ENCODE measurements at regions not wholly inside any gene's neighbourhood (a gene's known extent, or its start where the extent isn't known, plus 50 kb on each side); places are given as distances from the start of the nearest gene placed in this dataset.

DNA sequence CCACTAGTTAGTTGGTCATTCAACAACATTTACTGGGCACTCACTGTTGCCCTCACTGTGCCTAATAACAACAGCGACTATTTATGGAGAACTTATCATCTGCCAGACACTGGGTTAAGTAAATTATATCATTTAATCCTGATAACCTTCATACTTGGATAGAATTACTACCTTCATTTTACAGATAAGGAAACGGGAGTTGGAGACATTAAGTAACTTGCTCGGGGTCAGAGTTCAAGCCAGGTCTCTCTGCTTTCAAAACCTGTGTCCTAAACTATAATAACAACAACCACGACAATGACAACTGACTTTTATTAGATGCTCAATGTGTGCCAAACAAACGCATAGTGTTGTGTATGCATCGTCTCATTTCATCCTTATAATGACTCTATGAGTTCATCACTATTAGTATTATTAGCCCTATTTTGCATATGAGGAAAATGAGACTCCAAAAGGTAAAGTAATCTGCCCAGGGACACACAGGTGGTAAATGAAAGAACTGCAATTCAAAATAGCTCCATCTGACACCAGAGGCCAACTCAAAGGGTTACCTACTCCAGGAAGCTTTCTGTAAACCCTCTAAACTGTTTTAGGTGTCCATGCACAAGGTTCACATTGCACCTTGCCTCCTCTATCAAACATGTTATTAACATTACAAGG, 98.4 kb upstream of the ACSL4 start:
- TF ChIP-seq, protein P1, sequence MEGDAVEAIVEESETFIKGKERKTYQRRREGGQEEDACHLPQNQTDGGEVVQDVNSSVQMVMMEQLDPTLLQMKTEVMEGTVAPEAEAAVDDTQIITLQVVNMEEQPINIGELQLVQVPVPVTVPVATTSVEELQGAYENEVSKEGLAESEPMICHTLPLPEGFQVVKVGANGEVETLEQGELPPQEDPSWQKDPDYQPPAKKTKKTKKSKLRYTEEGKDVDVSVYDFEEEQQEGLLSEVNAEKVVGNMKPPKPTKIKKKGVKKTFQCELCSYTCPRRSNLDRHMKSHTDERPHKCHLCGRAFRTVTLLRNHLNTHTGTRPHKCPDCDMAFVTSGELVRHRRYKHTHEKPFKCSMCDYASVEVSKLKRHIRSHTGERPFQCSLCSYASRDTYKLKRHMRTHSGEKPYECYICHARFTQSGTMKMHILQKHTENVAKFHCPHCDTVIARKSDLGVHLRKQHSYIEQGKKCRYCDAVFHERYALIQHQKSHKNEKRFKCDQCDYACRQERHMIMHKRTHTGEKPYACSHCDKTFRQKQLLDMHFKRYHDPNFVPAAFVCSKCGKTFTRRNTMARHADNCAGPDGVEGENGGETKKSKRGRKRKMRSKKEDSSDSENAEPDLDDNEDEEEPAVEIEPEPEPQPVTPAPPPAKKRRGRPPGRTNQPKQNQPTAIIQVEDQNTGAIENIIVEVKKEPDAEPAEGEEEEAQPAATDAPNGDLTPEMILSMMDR (conservative IDR thresholded peaks at IDR 0.05), result no peak
- no peak for TF ChIP-seq EZH2 (IDR thresholded peaks at IDR 0.05; ENCODE audit: low read depth)
